ENCODE measurements at regions not wholly inside any gene's neighbourhood (a gene's known extent, or its start where the extent isn't known, plus 50 kb on each side); places are given as distances from the start of the nearest gene placed in this dataset.

GRCh38 chr4:125070861-125071260, 243.9 kb upstream of the FAT4 start:
- no peak overlapping the region for H3K4me3 ChIP-seq (ENCODE audit: low read depth, low read length, poor library complexity, severe bottlenecking)
- DNase-seq (ENCODE audit: low spot score): no peak
- no peak overlapping the region for H3K27ac ChIP-seq (ENCODE audit: low read depth, low read length, poor library complexity, severe bottlenecking)
- CTCF ChIA-PET: no interaction called here
- BruUV-seq (replicated peaks): no TSS peak
- H3K9me3 ChIP-seq (ENCODE audit: low read depth, low read length, poor library complexity, severe bottlenecking): no peaks in the 10 kb centered on the region
- H3K36me3 ChIP-seq (ENCODE audit: insufficient read depth, low read length, poor library complexity, severe bottlenecking): no peaks in the 10 kb centered on the region
- TF ChIP-seq CTCF (conservative IDR thresholded peaks at IDR 0.05; ENCODE audit: low read depth, low read length): no peak
- no peak for TF ChIP-seq EZH2 (IDR thresholded peaks at IDR 0.05; ENCODE audit: borderline replicate concordance, low read depth, low read length, poor library complexity, severe bottlenecking)
- POLR2A ChIA-PET (ENCODE audit: low non-redundant PET): no interaction called here
- H3K27me3 ChIP-seq (replicated peaks; ENCODE audit: insufficient read depth, low read depth, low read length, poor library complexity): no peaks in the 10 kb centered on the region
- H3K4me1 ChIP-seq (ENCODE audit: insufficient read depth, low read length, poor library complexity, severe bottlenecking): no peaks in the 10 kb centered on the region
- intact Hi-C loops (cut with micrococcal nuclease; ENCODE audit: unreplicated experiment): no loop called here

- BruUV-seq (replicated peaks): no TSS peak
- Histone ChIP-seq H3K36me3 (ENCODE audit: insufficient read depth, low read length, poor library complexity, severe bottlenecking) (no peaks in the 10 kb centered on the region), H3K27me3 (replicated peaks; ENCODE audit: insufficient read depth, low read depth, low read length, poor library complexity) (no peaks in the 10 kb centered on the region), H3K4me3 (ENCODE audit: low read depth, low read length, poor library complexity, severe bottlenecking) (no peak overlapping the region), H3K4me1 (ENCODE audit: insufficient read depth, low read length, poor library complexity, severe bottlenecking) (peaks cover 3% of the 10 kb centered on the region), H3K27ac (ENCODE audit: low read depth, low read length, poor library complexity, severe bottlenecking) (no peak overlapping the region), H3K9me3 (ENCODE audit: low read depth, low read length, poor library complexity, severe bottlenecking) (no peaks in the 10 kb centered on the region)
- no peak for DNase-seq (ENCODE audit: low spot score)
- TF ChIP-seq CTCF (conservative IDR thresholded peaks at IDR 0.05; ENCODE audit: low read depth, low read length) (no peak), EZH2 (IDR thresholded peaks at IDR 0.05; ENCODE audit: borderline replicate concordance, low read depth, low read length, poor library complexity, severe bottlenecking) (no peak)
- POLR2A ChIA-PET (ENCODE audit: low non-redundant PET): no interaction called here
- intact Hi-C loops (cut with micrococcal nuclease; ENCODE audit: unreplicated experiment): no loop called here
- CTCF ChIA-PET: no interaction called here
Measured at GRCh38 chr4:125062115-125063050, 252.4 kb upstream of the FAT4 start.

- CTCF ChIA-PET: no interaction called here
- Histone ChIP-seq H3K9me3 (ENCODE audit: low read depth, low read length, poor library complexity, severe bottlenecking) (no peaks in the 10 kb centered on the region), H3K36me3 (ENCODE audit: insufficient read depth, low read length, poor library complexity, severe bottlenecking) (no peaks in the 10 kb centered on the region), H3K27me3 (replicated peaks; ENCODE audit: insufficient read depth, low read depth, low read length, poor library complexity) (no peaks in the 10 kb centered on the region), H3K4me1 (ENCODE audit: insufficient read depth, low read length, poor library complexity, severe bottlenecking) (peaks cover 3% of the 10 kb centered on the region), H3K27ac (ENCODE audit: low read depth, low read length, poor library complexity, severe bottlenecking) (no peak overlapping the region), H3K4me3 (ENCODE audit: low read depth, low read length, poor library complexity, severe bottlenecking) (no peak overlapping the region)
- POLR2A ChIA-PET (ENCODE audit: low non-redundant PET): no interaction called here
- no TSS peak for BruUV-seq (replicated peaks)
- TF ChIP-seq EZH2 (IDR thresholded peaks at IDR 0.05; ENCODE audit: borderline replicate concordance, low read depth, low read length, poor library complexity, severe bottlenecking) (no peak), CTCF (conservative IDR thresholded peaks at IDR 0.05; ENCODE audit: low read depth, low read length) (no peak)
- intact Hi-C loops (cut with micrococcal nuclease; ENCODE audit: unreplicated experiment): no loop called here
- no peak for DNase-seq (ENCODE audit: low spot score)
Measured at GRCh38 chr4:125060376-125060775, 254.4 kb upstream of the FAT4 start.

Measured in A673 (cell line).